ENCODE measurements at regions not wholly inside any gene's neighbourhood (a gene's known extent, or its start where the extent isn't known, plus 50 kb on each side); places are given as distances from the start of the nearest gene placed in this dataset.
A peak's percentile ranks its signal among the peaks of the same experiment; 100 is the strongest.

- ATAC-seq, result no peak
Measured at GRCh38 chr5:67390935-67391334, 194.3 kb upstream of the CD180 start.

DNA sequence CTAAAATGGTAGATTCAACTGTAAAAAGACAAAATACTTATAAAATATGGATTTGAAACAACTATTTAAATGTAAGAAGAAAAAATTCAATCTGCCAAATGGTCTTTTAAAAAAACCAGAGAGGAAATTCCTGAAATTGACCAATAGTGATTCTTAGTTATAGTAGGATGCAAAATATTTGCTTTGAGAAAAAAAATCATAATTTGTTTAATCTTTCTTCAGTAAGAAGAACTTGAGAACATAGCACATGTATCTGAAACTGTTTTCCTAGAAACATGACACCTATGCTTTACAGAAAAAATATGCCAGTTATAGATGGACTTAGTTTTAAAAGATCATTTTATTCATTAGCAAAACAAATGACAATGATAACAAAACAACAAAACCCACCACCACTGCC, 186.9 kb upstream of the CD180 start:
- ATAC-seq, result no peak

GRCh38 chr5:67381236-67381880, 184.8 kb upstream of the CD180 start:
- no peak for ATAC-seq

GRCh38 chr5:67380431-67380830, 183.8 kb upstream of the CD180 start:
- no peak for ATAC-seq

DNA sequence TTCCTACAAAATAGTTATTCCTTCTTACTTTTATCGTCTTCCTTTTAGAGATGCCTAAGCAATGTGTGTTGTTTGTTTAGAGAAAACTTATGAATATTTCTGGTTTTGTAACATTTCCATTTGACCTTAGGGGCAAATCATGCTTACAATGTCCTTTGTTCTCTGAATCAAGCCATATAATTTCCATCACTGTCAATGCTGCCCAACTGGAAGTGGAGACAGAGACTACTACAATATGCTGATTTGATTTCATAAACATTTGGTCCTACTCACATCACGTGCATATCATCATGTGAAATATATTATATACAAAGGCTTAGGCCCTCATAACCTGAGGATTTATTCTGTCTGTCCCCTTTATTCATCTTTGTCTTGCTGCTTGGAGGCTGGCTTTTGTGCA, 183.2 kb upstream of the CD180 start:
- no peak for ATAC-seq

GRCh38 chr5:67378256-67378655, 181.7 kb upstream of the CD180 start:
- ATAC-seq, result no peak

DNA sequence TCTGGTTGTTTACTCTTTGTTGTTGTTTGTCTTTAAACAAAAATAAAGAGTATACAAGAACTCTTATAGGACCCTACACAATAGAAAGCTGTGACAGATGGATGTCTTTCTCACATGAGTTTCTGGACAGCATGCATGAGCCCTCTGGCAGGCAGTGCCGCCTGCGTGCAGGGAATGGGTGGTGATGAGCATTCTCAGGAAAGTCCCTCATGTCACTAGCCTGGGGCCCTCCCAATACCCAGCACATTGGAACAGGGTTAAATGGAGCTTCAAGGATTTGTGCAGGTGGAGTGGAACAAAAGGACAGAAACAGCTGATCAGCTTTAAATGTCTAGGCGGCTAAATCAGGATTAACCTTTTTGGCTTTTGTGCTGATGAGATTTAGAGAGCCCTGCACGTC, 181.0 kb upstream of the CD180 start:
- ATAC-seq, result peak; percentile 18

GRCh38 chr5:67375606-67376005, 179.0 kb upstream of the CD180 start:
- no peak for ATAC-seq

DNA sequence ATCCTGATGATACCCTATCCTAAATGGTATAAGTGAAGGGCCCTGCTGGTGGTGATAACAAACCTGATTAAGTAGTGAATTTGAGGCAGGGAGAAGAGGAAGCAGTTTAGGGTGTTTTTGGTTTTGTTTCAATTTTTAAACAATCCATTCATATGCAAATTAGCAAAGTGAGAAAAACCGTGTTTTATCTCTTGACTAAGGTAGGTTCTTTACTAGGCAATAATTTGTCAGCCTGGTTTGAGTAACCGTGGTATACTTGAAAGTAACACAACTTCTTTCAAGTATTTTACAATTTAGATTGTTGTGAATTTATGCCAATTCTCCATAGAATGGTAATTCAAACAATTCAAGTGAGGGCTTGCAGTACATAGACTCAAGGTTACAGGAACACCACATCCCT, 177.8 kb upstream of the CD180 start:
- ATAC-seq, result no peak

DNA sequence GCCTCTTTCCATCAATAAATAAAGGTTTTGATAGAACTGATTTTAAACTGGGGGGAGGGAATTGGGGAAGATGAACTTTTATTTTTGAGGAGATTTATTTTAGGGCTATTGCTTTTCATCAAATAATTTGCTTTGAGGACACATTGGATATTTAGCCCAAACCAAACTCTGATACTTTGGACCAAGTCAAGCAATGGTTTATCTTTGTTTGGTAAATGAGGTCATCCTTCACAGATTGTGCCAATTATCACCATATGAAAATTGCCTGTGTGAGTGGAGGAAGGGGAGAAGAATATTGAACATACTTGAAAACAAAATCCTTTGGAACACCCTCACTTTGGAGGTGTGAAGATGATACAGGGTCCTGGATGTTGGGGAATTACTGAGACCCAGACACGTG, 176.9 kb upstream of the CD180 start:
- no peak for ATAC-seq

- no peak for ATAC-seq
Measured at GRCh38 chr5:67372887-67373286, 176.3 kb upstream of the CD180 start.

GRCh38 chr5:67371924-67372323, 175.3 kb upstream of the CD180 start:
- no peak for ATAC-seq

DNA sequence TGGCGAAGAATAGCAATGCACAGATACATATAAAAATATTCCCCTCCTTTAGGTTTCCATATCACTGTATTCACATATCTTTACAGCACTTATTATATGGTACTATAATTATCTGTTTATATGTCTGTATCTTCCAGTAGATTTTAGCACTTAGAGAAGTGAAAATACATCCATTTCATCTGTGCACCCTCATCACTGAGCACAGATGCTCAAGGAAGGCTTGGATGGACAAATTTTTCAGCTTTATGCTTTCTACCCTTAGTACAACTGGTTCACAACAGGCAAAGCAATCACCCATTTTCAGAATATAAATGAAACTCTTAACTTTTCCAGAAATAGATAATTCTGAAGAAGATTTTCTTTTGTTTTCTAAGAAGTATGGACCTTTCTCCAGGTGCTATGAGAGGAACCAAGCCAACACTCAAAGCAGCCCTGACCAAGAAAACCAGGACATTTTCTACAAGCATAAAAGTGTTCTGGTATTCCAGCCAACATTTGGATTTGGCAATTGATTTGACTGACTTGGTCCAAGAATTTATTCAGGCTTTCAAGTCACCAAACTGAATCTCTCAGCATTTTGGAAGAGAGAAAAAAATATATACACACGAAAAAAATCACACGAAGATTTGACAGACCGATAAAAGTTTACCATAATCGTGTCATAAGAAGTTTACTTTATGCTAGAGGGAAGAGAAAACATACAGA, 170.2 kb upstream of the CD180 start:
- no peak for ATAC-seq

DNA sequence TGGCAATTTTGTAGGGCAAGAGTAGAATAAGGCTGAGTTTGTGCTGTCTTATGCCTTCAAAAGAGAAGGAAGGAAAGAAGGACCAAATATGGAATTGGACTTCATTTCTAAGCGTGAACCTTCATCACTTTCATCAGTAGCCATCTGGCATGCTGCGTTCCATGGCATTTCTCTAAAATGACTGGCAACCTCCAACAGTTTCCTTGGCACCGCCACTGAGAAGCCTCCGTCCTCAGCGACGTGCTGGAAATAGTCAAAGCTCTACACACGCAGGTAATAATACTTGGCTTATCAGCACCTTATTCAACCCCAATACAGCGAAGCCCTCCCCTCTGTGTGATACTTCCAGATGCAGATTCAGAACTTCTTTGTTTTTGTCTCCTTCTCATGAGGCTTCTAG, 169.7 kb upstream of the CD180 start:
- no peak for ATAC-seq

- no peak for ATAC-seq
Measured at GRCh38 chr5:67364381-67364970, 167.9 kb upstream of the CD180 start.

- no peak for ATAC-seq
Measured at GRCh38 chr5:67363963-67364362, 167.4 kb upstream of the CD180 start.

DNA sequence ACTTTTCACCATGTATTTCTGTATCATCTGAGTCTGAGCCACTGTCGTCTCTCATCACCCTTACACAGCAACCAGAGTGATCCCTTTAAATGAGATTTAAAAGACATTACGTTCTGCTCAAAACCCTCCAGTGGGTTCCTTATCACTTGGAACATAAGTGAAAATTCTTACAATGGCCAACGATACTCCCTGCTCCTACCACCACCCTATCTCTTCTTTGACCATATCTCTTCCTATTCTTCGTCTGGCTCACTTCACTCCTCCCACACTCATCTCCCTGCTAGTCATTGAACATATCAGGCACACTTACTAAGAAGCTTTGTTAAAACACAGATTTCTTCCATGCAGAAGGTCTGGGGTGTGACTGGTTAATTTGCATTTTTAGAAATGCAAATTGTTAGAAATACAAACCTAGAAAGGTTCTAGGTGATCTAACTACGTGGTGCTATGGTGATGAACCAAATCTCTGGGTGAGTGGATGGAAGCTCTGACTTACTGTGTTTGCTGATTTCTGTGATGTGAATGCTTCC, 166.6 kb upstream of the CD180 start:
- ATAC-seq, result no peak

DNA sequence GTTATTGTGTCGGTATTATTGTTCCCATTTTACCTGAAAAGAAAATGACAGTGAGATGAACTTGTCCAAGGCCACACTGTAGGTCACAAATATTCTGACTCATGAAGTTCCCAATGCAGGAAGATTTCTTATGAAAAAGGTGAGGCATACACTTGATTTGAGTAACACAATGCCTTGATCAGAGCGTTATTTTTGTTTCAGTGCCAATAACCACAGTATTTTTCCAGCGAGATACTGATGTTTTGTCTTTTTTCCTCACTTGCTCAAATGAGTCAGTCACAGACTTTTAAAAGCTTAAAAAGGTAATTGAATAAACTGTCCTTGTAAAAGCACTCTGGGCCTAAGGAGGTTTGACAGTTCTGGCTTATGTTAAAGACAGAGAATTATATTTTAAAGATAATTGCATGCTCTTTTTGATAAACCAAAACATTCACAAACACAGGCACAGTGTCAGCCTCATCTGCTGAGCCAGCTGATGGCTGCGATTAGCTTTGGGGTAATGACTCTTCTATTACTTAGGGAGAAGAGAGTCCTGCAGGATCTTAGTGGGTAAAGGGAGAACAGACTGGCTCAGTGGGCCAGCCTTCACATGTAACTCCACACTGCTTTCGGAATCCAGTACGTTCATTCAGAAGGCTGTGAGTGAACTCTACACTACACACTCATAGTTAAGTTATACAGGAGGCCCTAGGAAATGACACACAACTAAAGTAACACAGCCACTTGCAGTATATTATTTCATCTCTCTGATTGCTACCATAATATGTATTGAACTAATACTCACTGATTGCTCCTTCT, 165.5 kb upstream of the CD180 start:
- ATAC-seq, result no peak

GRCh38 chr5:67360047-67360446, 163.4 kb upstream of the CD180 start:
- no peak for ATAC-seq

- no peak for ATAC-seq
Measured at GRCh38 chr5:67358186-67358585, 161.6 kb upstream of the CD180 start.

- ATAC-seq, result no peak
Measured at GRCh38 chr5:67355120-67355713, 158.6 kb upstream of the CD180 start.

All from esophagus mucosa (tissue), 1 donor.